Common myeloid progenitor, CD34-positive (primary cell): ENCODE measurements at regions not wholly inside any gene's neighbourhood (a gene's known extent, or its start where the extent isn't known, plus 50 kb on each side); places are given as distances from the start of the nearest gene placed in this dataset.

Experiments
- CTCF ChIA-PET: fragments of 350-600 bp; sonication (Branson Sonifier 250); formaldehyde crosslinking; loops from one replicate; lab custom pipeline; 2021; ENCODE audit warnings: antibody characterized with exemption; lab: Charles Lee
- POLR2A ChIA-PET: fragments of 350-600 bp; sonication (Branson Sonifier 250); formaldehyde crosslinking; loops from one replicate; lab custom pipeline; 2021; ENCODE audit warnings: antibody characterized with exemption; lab: Charles Lee
- DNase-seq, 3 donors: peaks; one replicate each; pipeline versions ENCODE4 v3.0.0 to v3.0.0-alpha.2; 2013
- H3K27ac ChIP-seq, 2 experiments: 1 replicate in 1 of 2; 2 replicates in 1 of 2; pipeline ENCODE4 v1.7.0; 2013; ENCODE audit warnings: inconsistent platforms in 2 of 2, low read length in 2 of 2, mild to moderate bottlenecking in 2 of 2, low read depth in 1 of 2, moderate library complexity in 1 of 2; ENCODE audit not compliant: severe bottlenecking in 2 of 2, insufficient read depth in 1 of 2, poor library complexity in 1 of 2
- H3K27me3 ChIP-seq, 5 experiments: replicated peaks in 2 of 5; 1 replicate in 3 of 5; 2 replicates in 2 of 5; pipeline versions ENCODE4 v1.6.1 to v1.7.0; 2013; ENCODE audit warnings: low read length in 4 of 5, mild to moderate bottlenecking in 2 of 5, moderate library complexity in 2 of 5, inconsistent platforms in 1 of 5; ENCODE audit not compliant: insufficient read depth in 5 of 5, control insufficient read depth in 4 of 5
- H3K36me3 ChIP-seq, 4 experiments: 1 replicate in 2 of 4; 2 replicates in 2 of 4; pipeline versions ENCODE4 v1.6.1 to v1.7.0; 2013; ENCODE audit warnings: low read length in 3 of 4, control low read depth in 1 of 4, mild to moderate bottlenecking in 1 of 4; ENCODE audit not compliant: control insufficient read depth in 4 of 4, insufficient read depth in 4 of 4
- H3K4me1 ChIP-seq, 4 experiments: 1 replicate in 3 of 4; 2 replicates in 1 of 4; pipeline versions ENCODE4 v1.6.1 to v1.7.1; 2013; ENCODE audit warnings: low read length in 3 of 4, mild to moderate bottlenecking in 3 of 4, control low read depth in 1 of 4, inconsistent platforms in 1 of 4, moderate library complexity in 1 of 4; ENCODE audit not compliant: control insufficient read depth in 4 of 4, insufficient read depth in 4 of 4; ENCODE audit errors: control extremely low read depth in 1 of 4
- H3K4me3 ChIP-seq, 7 experiments: 1 replicate in 4 of 7; 2 replicates in 3 of 7; pipeline versions ENCODE4 v1.5.1 to v1.7.0; 2013; ENCODE audit warnings: mild to moderate bottlenecking in 7 of 7, low read length in 6 of 7, moderate library complexity in 6 of 7, inconsistent platforms in 2 of 7, low read depth in 2 of 7, control low read depth in 1 of 7; ENCODE audit not compliant: insufficient read depth in 4 of 7, control insufficient read depth in 1 of 7; ENCODE audit errors: extremely low read depth in 1 of 7
- H3K9me3 ChIP-seq, 5 experiments: 1 replicate in 4 of 5; 2 replicates in 1 of 5; pipeline versions ENCODE4 v1.6.1 to v1.7.1; 2013; ENCODE audit warnings: low read length in 4 of 5, mild to moderate bottlenecking in 2 of 5, inconsistent platforms in 1 of 5, low read depth in 1 of 5, moderate library complexity in 1 of 5; ENCODE audit not compliant: control insufficient read depth in 4 of 5, insufficient read depth in 2 of 5; ENCODE audit errors: control extremely low read depth in 1 of 5
- WGBS: methylation state at CpG from one replicate; pipeline ENCODE4 v1.1.5; 2013; ENCODE audit not compliant: insufficient coverage; 5-methylcytosine and 5-hydroxymethylcytosine counted together

- no peak overlapping the region for H3K4me3 ChIP-seq
- ChIA-PET POLR2A (no interaction called here), CTCF (no interaction called here)
- peaks cover 0 to 2% (median 0%) of the 10 kb centered on the region in 5 experiments for H3K9me3 ChIP-seq
- H3K27ac ChIP-seq: no peak overlapping the region
- no peaks in the 10 kb centered on the region for H3K4me1 ChIP-seq
- H3K36me3 ChIP-seq: no peaks in the 10 kb centered on the region
- no CpG with 5 or more reads among the region's 2 CpGs for WGBS
- no peak for DNase-seq
- H3K27me3 ChIP-seq: no peaks in the 10 kb centered on the region
These were observed 553.8 kb upstream of the VSTM2A start for GRCh38 chr7:53988376-53988775.

- no peaks in the 10 kb centered on the region for H3K4me1 ChIP-seq
- no peak overlapping the region for H3K27ac ChIP-seq
- no peak for DNase-seq
- ChIA-PET POLR2A (no interaction called here), CTCF (no interaction called here)
- 100% methylated on average over 2 of the region's 3 CpGs for WGBS
- H3K27me3 ChIP-seq: no peaks in the 10 kb centered on the region
- no peaks in the 10 kb centered on the region for H3K9me3 ChIP-seq
- H3K36me3 ChIP-seq: no peaks in the 10 kb centered on the region
- no peak overlapping the region for H3K4me3 ChIP-seq
These were observed 549.0 kb upstream of the VSTM2A start for GRCh38 chr7:53993224-53993623.

- ChIA-PET POLR2A (no interaction called here), CTCF (no interaction called here)
- no peak for DNase-seq
- Histone ChIP-seq H3K27ac (no peak overlapping the region), H3K9me3 (no peaks in the 10 kb centered on the region), H3K4me1 (no peaks in the 10 kb centered on the region), H3K4me3 (no peak overlapping the region), H3K27me3 (no peaks in the 10 kb centered on the region), H3K36me3 (no peaks in the 10 kb centered on the region)
- no CpG with 5 or more reads among the region's 1 CpG for WGBS
These were observed 545.3 kb upstream of the VSTM2A start for GRCh38 chr7:53996876-53997275.

GRCh38 chr7:54014765-54015164 lies 527.4 kb upstream of the VSTM2A start:
- H3K27ac ChIP-seq: no peak overlapping the region
- DNase-seq: no peak
- WGBS: no CpG with 5 or more reads among the region's 2 CpGs
- ChIA-PET POLR2A (no interaction called here), CTCF (no interaction called here)
- no peaks in the 10 kb centered on the region for H3K27me3 ChIP-seq
- no peaks in the 10 kb centered on the region for H3K9me3 ChIP-seq
- H3K4me3 ChIP-seq: no peak overlapping the region
- no peaks in the 10 kb centered on the region for H3K4me1 ChIP-seq
- H3K36me3 ChIP-seq: no peaks in the 10 kb centered on the region

- Histone ChIP-seq H3K9me3 (no peaks in the 10 kb centered on the region), H3K27ac (no peak overlapping the region), H3K4me1 (no peaks in the 10 kb centered on the region), H3K27me3 (no peaks in the 10 kb centered on the region), H3K4me3 (no peak overlapping the region), H3K36me3 (no peaks in the 10 kb centered on the region)
- DNase-seq: no peak
- 100% methylated on average over 1 of the region's 2 CpGs for WGBS
- ChIA-PET POLR2A (no interaction called here), CTCF (no interaction called here)
These were observed 526.9 kb upstream of the VSTM2A start for GRCh38 chr7:54015251-54015650.

GRCh38 chr7:54037873-54038272 lies 504.3 kb upstream of the VSTM2A start:
- no peak overlapping the region for H3K27ac ChIP-seq
- no peaks in the 10 kb centered on the region for H3K4me1 ChIP-seq
- POLR2A ChIA-PET: no interaction called here
- peaks cover 0 to 4% (median 0%) of the 10 kb centered on the region in 5 experiments for H3K9me3 ChIP-seq
- no peak for DNase-seq
- H3K27me3 ChIP-seq: no peaks in the 10 kb centered on the region
- 100% methylated on average over 1 of the region's 1 CpG for WGBS
- CTCF ChIA-PET: no interaction called here
- no peak overlapping the region for H3K4me3 ChIP-seq
- H3K36me3 ChIP-seq: no peaks in the 10 kb centered on the region

GRCh38 chr7:54060643-54061042 lies 481.5 kb upstream of the VSTM2A start:
- Histone ChIP-seq H3K27me3 (no peaks in the 10 kb centered on the region), H3K27ac (no peak overlapping the region), H3K4me1 (no peaks in the 10 kb centered on the region), H3K9me3 (peaks cover 0 to 6% (median 0%) of the 10 kb centered on the region in 5 experiments), H3K4me3 (no peak overlapping the region), H3K36me3 (no peaks in the 10 kb centered on the region)
- ChIA-PET POLR2A (no interaction called here), CTCF (no interaction called here)
- 89% methylated on average over 4 of the region's 4 CpGs for WGBS
- no peak for DNase-seq
